Mucosa of descending colon (tissue), 3 donors: ENCODE measurements at regions not wholly inside any gene's neighbourhood (a gene's known extent, or its start where the extent isn't known, plus 50 kb on each side); places are given as distances from the start of the nearest gene placed in this dataset.

Experiments
- ATAC-seq: fragments of 200-7000 bp; cut with Tn5 transposase; one replicate; pipeline ENCODE4 v1.9.1; 2020; ENCODE audit warnings: mild to moderate bottlenecking, moderate library complexity
- DNase-seq, 3 donors: peaks; one replicate each; pipeline ENCODE4 v3.0.0-alpha.2; 2020
- H3K36me3 ChIP-seq: fragments of 200-600 bp; one replicate; pipeline ENCODE4 v1.8.0; 2021; ENCODE audit warnings: low read depth, mild to moderate bottlenecking
- H3K4me1 ChIP-seq: fragments of 200-600 bp; one replicate; pipeline ENCODE4 v1.8.0; 2021; ENCODE audit warnings: low read depth, mild to moderate bottlenecking
- H3K4me3 ChIP-seq: fragments of 200-600 bp; one replicate; pipeline ENCODE4 v1.8.0; 2021; ENCODE audit warnings: mild to moderate bottlenecking
- H3K9me3 ChIP-seq: fragments of 200-600 bp; one replicate; pipeline ENCODE4 v1.8.0; 2021; ENCODE audit warnings: mild to moderate bottlenecking
- CTCF ChIP-seq: fragments of 200-600 bp; IDR thresholded peaks from one replicate; pipeline ENCODE4 v1.8.0; 2022; ENCODE audit warnings: antibody characterized with exemption, mild to moderate bottlenecking
- intact Hi-C, 2 donors: fragments of 100-400 bp; cut with DNase I in 1 of 2; cut with micrococcal nuclease in 1 of 2; formaldehyde crosslinking; loops; one replicate each; pipeline versions ENCODE4 v1.11.0 to v1.11.1; 2022; cut with DNase I, micrococcal nuclease
- donor health status: DM: no; HTN: no; CAD: no; lungs with moderate emphysema.
- donor health status: DM: no; HTN: no; CAD: no.
- donor health status: DM: no; HTN: yes; CAD: no.

DNA sequence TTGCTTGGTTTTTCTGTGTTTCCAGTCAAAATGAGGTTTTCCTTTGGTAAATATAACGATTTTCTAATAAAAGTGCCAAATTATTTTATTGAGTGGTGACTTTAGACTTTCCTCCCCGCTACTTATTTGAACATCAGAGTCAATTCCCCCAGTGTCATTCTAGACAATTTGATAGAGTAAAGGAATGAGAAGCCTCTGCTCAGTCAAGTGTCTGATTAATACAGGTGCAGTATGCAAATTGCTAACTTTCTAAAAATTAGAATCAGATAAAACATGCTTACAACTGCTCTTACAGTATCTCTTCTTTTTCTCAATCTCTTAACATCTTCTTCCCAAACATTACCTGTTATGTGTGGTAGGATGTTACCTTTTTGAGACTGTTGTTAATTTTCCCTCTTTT lies 148.7 kb downstream of the CD83 start:
- no peaks in the 10 kb centered on the region for H3K36me3 ChIP-seq
- DNase-seq (no peak), ATAC-seq (no peak)
- peaks cover 13% of the 10 kb centered on the region for H3K9me3 ChIP-seq
- intact Hi-C loops: no loop called here
- no peaks in the 10 kb centered on the region for H3K4me1 ChIP-seq
- H3K4me3 ChIP-seq: no peak overlapping the region
- no peak for TF ChIP-seq CTCF

DNA sequence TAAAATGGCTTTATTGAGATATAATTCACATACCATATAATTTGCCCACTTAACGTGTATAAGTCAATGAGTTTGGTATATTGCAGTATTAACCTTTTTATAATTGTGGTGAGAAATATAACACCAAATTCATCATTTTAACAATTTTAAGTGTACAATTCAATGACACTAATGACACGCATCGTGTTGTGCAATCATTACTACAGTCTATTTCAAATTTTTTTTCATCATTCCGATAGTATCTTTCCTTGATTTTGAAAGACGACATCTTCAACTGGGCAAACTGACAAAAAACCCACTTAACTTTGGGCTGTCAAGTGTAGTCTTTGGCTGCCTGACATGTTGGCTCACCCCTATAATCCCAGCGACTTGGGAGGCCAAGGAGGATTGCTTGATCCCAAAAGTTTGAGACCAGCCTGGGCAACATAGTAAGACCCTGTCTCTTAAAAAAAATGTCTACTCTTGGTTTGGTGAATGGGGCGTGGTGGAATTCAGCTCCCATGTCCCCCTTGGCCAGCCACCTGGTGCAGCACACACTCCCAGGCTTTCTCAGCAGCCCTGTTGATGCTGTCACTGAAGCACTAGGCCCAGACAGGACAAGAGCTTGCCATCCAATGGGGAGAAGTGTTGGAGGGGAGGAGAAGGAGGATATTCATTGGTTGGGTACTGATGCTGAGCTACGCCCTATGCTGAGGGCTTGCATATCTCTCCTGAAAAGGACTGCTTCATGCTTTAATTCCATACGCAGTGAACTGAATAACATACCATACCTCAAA lies 150.5 kb downstream of the CD83 start:
- DNase-seq (no peak), ATAC-seq (no peak)
- intact Hi-C loops: no loop called here
- peaks cover 13% of the 10 kb centered on the region for H3K9me3 ChIP-seq
- H3K36me3 ChIP-seq: no peaks in the 10 kb centered on the region
- no peak overlapping the region for H3K4me3 ChIP-seq
- TF ChIP-seq CTCF: no peak
- H3K4me1 ChIP-seq: peaks cover 4% of the 10 kb centered on the region

GRCh38 chr6:14269436-14269835 lies 151.9 kb downstream of the CD83 start:
- no peak for TF ChIP-seq CTCF
- no peak overlapping the region for H3K4me3 ChIP-seq
- H3K9me3 ChIP-seq: peaks cover under 1% of the 10 kb centered on the region
- H3K4me1 ChIP-seq: peaks cover 4% of the 10 kb centered on the region
- H3K36me3 ChIP-seq: no peaks in the 10 kb centered on the region
- intact Hi-C loops: no loop called here
- DNase-seq (no peak), ATAC-seq (no peak)

- intact Hi-C loops: no loop called here
Observed at GRCh38 chr6:14270142-14270893, 152.7 kb downstream of the CD83 start.

More at GRCh38 chr6:14270142-14270893, 152.7 kb downstream of the CD83 start:
- H3K4me3 ChIP-seq: no peak overlapping the region
- no peaks in the 10 kb centered on the region for H3K36me3 ChIP-seq
- no peak for DNase-seq
- peaks cover 4% of the 10 kb centered on the region for H3K4me1 ChIP-seq
- no peaks in the 10 kb centered on the region for H3K9me3 ChIP-seq
- no peak for ATAC-seq
- TF ChIP-seq CTCF: no peak
